Progenitor cell of endocrine pancreas (in vitro differentiated cells): ENCODE measurements at regions not wholly inside any gene's neighbourhood (a gene's known extent, or its start where the extent isn't known, plus 50 kb on each side); places are given as distances from the start of the nearest gene placed in this dataset.
"Not testable (repeated sequence)": the region's sequence is repeated elsewhere in the genome, so short reads cannot be mapped to it uniquely, and the experiment has no call there.

ENCODE experiments used
- DNase-seq: peaks from one replicate; pipeline ENCODE4 v3.0.0; 2021; ENCODE audit warnings: low spot score; ENCODE audit not compliant: unreplicated experiment
- H3K27ac Mint-ChIP-seq: 2 replicates; pipeline ENCODE4 v1.8.0; 2021; ENCODE audit warnings: mild to moderate bottlenecking, moderate library complexity, mixed read lengths
- H3K27me3 Mint-ChIP-seq: 2 replicates; pipeline ENCODE4 v1.8.0; 2021; ENCODE audit warnings: mixed read lengths
- H3K36me3 Mint-ChIP-seq: 2 replicates; pipeline ENCODE4 v1.8.0; 2022; ENCODE audit warnings: mixed read lengths; ENCODE audit not compliant: insufficient read depth
- H3K4me1 Mint-ChIP-seq: 2 replicates; pipeline ENCODE4 v1.8.0; 2021; ENCODE audit warnings: low read depth, mixed read lengths
- H3K4me3 Mint-ChIP-seq: 2 replicates; pipeline ENCODE4 v1.8.0; 2021; ENCODE audit warnings: low read depth, mild to moderate bottlenecking, moderate library complexity, mixed read lengths
- H3K9me3 Mint-ChIP-seq: 2 replicates; pipeline ENCODE4 v1.8.0; 2021; ENCODE audit warnings: low read depth, mixed read lengths
- TF ChIP-seq, protein P1 (sequence below): fragments of 200-600 bp; sonication (generic); IDR thresholded peaks from one replicate; pipeline ENCODE4 v1.5.0; 2021; ENCODE audit warnings: antibody characterized with exemption, mild to moderate bottlenecking; ENCODE audit not compliant: unreplicated experiment

DNA sequence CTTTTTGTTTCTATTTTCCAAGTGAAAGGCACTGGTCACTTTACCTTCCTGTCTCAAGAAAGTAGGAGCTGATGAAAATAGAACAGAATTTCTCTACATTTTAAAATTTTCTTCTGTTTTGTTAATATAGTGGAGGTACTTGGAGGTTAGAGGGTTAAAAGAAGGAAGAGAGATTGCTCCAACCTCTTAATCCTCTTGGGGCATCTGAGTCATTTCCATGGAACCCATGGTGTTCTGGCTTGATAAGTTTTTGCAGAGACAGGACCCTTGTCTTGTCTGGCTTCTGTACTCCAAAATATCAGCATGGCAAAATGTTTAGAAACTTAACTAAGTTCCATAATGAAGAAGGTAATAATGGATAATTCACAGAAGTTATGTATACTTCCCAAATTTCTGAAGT lies 727.2 kb downstream of the C4orf33 start:
- no peak for DNase-seq
- no peaks in the 10 kb centered on the region for H3K9me3 Mint-ChIP-seq
- TF ChIP-seq, protein P1, sequence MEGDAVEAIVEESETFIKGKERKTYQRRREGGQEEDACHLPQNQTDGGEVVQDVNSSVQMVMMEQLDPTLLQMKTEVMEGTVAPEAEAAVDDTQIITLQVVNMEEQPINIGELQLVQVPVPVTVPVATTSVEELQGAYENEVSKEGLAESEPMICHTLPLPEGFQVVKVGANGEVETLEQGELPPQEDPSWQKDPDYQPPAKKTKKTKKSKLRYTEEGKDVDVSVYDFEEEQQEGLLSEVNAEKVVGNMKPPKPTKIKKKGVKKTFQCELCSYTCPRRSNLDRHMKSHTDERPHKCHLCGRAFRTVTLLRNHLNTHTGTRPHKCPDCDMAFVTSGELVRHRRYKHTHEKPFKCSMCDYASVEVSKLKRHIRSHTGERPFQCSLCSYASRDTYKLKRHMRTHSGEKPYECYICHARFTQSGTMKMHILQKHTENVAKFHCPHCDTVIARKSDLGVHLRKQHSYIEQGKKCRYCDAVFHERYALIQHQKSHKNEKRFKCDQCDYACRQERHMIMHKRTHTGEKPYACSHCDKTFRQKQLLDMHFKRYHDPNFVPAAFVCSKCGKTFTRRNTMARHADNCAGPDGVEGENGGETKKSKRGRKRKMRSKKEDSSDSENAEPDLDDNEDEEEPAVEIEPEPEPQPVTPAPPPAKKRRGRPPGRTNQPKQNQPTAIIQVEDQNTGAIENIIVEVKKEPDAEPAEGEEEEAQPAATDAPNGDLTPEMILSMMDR, result no peak
- H3K4me1 Mint-ChIP-seq, result peaks cover 2% of the 10 kb centered on the region
- no peak overlapping the region for H3K4me3 Mint-ChIP-seq
- H3K36me3 Mint-ChIP-seq, result no peaks in the 10 kb centered on the region
- no peak overlapping the region for H3K27ac Mint-ChIP-seq
- no peaks in the 10 kb centered on the region for H3K27me3 Mint-ChIP-seq

DNA sequence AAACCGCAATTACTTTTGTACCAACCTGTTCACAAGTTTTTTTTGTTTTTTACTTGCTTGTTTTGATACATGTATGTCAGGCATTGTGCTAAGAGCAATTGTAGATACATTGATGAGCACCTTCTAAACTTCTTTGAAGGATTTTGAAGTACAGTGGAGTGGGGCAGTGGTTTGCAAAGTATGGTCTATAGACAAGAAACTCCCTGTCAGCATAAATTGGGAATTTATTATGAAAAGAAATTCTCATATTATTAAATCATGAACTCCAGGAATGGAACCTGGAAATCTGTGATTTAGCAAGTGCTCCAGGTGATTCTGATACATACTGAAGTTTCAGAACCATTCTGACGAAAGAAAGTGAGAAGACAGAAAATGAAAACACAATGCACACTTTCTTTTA lies 733.4 kb downstream of the C4orf33 start:
- Mint-ChIP-seq H3K36me3 (no peaks in the 10 kb centered on the region), H3K4me3 (no peak overlapping the region), H3K27ac (no peak overlapping the region), H3K9me3 (no peaks in the 10 kb centered on the region), H3K4me1 (no peaks in the 10 kb centered on the region), H3K27me3 (no peaks in the 10 kb centered on the region)
- no peak for DNase-seq
- TF ChIP-seq, protein P1, result no peak

- TF ChIP-seq, protein P1, result no peak
- H3K27ac Mint-ChIP-seq, result no peak overlapping the region
- H3K27me3 Mint-ChIP-seq, result no peaks in the 10 kb centered on the region
Measured at GRCh38 chr4:129839687-129840086, 743.7 kb downstream of the C4orf33 start.

DNA sequence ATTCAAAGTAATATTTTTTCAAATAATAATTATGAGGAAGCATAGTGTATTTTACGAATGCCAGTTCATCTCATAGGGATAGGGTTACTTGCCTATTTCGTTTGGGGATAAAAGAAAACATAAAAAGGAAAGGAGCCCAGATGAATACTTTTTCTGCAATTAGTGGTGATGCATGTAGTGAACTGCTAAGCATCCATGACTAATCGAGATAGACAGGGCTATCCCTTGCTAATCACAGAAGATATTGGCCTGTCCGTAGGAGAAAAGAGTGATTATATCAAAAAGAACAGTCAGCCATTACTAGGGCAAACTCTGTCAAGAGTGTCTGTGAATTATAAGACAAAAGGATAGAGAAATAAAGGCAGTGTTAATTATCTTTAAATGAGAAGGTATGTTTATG lies 746.1 kb downstream of the C4orf33 start:
- no peak for DNase-seq
- TF ChIP-seq, protein P1, result no peak
- no peak overlapping the region for H3K4me3 Mint-ChIP-seq
- peaks cover 2% of the 10 kb centered on the region for H3K4me1 Mint-ChIP-seq
- no peaks in the 10 kb centered on the region for H3K36me3 Mint-ChIP-seq
- peaks cover 6% of the 10 kb centered on the region for H3K9me3 Mint-ChIP-seq
- H3K27ac Mint-ChIP-seq, result no peak overlapping the region
- no peaks in the 10 kb centered on the region for H3K27me3 Mint-ChIP-seq

More at GRCh38 chr4:129839687-129840086, 743.7 kb downstream of the C4orf33 start:
- no peaks in the 10 kb centered on the region for H3K36me3 Mint-ChIP-seq
- H3K4me3 Mint-ChIP-seq, result no peak overlapping the region
- H3K4me1 Mint-ChIP-seq, result peaks cover 2% of the 10 kb centered on the region
- DNase-seq, result no peak
- H3K9me3 Mint-ChIP-seq, result peaks cover 6% of the 10 kb centered on the region

- Mint-ChIP-seq H3K4me1 (no peaks in the 10 kb centered on the region), H3K27me3 (no peaks in the 10 kb centered on the region), H3K9me3 (no peaks in the 10 kb centered on the region), H3K36me3 (no peaks in the 10 kb centered on the region), H3K4me3 (no peak overlapping the region), H3K27ac (no peak overlapping the region)
- TF ChIP-seq, protein P1, result no peak
- no peak for DNase-seq
Measured at GRCh38 chr4:129852434-129852833, 756.5 kb downstream of the C4orf33 start.

GRCh38 chr4:129853685-129854467 lies 757.9 kb downstream of the C4orf33 start:
- H3K27ac Mint-ChIP-seq, H3K4me1 Mint-ChIP-seq, H3K27me3 Mint-ChIP-seq, H3K4me3 Mint-ChIP-seq, DNase-seq, H3K36me3 Mint-ChIP-seq, H3K9me3 Mint-ChIP-seq: not testable (repeated sequence)
